SKM-1 treated with dmso at 0.1 percent for 144 hours (cell line): ENCODE measurements at regions not wholly inside any gene's neighbourhood (a gene's known extent, or its start where the extent isn't known, plus 50 kb on each side); places are given as distances from the start of the nearest gene placed in this dataset.

Source experiments
- DNase-seq: peaks from one replicate; lab custom pipeline; 2025; ENCODE audit not compliant: unreplicated experiment; lab: John Stamatoyannopoulos, UW

DNA sequence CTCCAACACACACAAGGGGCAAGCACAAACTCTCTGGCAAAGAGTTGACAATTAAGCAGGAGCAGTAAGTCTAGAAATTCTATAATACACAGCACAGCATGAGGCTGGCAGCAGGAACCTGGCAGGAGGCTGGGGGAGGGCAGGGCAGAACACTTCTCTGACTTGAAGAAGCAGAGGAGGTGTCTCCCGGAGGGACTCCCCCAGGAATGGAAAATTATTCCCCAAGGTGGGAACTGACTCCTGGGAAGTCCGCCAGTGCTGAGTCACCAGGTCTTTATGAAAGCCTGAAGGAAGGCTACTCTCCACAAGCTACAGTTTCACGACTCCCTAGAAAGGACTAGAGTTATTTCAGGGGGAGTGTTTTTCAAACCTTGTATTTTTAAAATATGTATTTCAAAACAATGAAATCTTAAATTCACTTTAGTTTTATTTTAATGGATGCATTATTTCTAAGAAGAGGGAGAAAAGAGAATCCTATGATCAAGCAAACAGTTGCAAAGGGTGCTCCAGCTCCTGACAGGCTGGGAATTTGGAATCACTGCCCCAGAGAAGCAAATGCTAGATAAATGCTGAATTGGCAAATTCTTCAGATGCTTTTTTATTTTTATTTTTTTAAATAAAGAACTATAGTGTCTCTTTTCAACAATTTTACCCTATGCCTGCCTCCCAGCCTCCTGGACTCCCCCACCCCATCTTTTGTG, 192.8 kb downstream of the LY86 start:
- DNase-seq: no peak

DNA sequence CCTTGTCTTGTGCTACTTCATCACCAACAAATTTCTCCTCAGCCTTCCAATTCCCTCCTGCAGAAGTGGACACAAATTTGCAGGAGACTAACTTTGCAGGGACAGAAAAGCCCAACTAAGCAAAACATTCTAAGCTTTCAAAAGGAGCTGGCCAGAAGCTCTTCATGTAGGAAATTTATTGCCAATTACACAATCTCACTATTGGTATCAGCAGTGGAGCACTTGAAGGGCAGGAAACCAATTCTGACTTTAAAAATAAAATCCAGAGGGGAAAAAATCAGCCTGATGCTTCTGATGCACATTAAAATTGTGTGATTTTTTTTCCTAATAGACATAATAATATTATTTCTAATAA, 193.3 kb downstream of the LY86 start:
- DNase-seq: no peak

DNA sequence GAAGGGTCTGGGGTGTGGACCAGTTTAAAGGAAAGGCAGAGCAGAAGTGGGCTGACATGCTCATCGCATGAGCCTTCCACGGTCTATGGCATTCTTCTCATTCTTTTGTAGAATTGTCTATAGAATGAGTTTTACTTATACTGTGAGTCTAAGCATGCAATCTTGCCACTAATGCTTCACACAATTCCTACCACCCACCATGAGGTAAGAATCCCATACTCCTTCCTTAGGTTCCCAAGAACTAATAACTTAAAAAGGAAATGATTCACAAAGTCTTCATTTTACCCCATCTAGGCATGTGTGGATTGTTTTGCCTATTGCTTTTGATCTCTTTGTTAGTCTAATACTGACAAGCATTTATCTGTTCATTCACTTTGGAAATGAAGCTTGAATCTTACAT, 195.2 kb downstream of the LY86 start:
- no peak for DNase-seq

DNA sequence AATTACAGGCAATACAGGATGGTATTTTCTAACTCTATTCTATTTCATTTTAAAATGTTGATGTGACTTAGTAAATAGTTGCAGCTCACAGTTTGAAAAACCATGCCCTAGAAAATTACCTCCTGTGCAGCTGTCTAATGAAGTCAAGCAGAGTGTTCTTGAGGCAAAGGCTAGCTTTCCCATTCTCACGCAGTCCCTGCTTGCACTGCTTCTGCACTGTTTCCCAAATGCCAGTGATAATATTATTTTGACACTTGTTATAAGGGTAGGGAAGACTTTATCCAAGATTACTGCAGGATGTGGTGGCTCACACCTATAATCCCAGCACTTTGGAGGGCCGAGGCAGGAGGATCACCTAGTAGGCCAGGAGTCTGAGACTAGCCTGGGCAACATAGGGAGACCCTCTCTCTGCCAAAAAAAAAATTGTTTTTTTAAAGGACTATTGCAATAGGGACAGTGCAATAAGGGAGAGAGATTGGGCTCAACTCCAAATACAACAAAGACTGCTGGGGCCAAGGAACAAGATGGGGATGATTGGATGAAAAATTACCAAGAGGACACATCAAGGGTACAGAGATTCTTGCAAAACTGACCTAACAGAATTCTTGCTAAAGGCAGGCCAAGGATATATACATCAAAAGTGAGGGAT, 196.1 kb downstream of the LY86 start:
- DNase-seq: no peak

DNA sequence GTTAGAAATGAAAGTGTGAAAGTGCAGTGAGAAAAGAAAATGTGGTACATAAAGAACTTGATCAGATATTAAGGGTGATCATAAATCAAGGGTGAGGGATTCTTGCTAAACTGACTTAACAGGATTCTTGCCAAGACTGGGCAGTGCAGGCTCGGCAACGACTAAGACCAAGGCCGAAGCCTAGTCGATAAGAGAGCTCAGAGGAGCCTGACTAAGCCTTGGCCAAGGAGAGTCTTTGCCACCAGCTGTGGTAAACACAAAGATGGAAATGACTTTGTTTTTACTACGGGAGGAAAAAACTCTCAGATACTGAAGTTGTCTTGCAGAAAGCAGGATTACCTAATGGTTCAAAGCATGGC, 196.6 kb downstream of the LY86 start:
- no peak for DNase-seq

DNA sequence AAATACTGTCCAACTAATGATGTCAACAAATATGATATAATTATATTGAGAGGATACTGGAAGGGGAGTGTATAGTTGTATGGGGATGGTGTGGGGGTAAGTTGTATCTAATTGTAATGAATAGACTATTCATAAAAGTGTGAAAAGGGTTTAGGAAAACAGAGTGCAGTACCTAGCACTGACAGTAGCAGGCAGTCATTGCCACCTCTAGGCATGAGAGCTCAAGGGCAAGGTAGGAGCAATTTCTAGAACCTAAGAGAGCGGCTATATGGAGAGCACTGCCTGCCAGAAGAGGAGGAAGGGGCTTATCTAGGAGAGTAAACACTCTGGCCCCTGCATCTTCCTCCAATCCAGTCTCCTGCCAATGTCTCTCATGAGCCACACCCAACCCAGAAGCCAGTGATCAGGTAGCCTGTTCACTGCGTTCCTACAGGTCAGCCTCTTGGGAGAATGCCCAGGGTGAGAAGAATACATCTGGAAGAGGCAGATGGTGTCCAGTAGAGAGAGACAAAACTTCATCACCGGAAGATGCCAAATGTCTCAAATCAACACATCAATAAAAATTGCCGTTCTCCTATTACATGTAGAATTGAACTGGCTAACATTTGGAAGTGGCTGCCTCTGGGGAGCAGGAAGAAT, 200.0 kb downstream of the LY86 start:
- DNase-seq: peak; percentile 49

DNA sequence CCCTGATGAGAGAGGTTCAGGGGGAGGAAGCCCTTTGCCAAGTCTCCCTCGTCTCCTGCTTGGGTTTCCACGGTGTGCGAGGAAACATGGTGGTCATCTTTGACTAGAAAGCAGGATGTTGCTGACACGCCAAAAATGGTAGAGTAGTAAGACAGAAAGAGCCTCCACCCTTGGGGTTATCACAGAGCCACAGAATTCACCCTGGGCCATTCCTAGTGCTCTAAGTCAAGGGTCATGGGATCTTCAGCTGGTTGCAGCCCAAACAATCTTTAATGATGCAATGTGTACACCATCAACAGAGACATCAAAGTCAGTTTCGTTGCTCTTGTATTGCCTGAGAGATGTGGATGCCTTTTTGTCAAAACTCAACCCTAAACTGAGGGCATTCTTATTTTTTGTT, 201.9 kb downstream of the LY86 start:
- DNase-seq: no peak

DNA sequence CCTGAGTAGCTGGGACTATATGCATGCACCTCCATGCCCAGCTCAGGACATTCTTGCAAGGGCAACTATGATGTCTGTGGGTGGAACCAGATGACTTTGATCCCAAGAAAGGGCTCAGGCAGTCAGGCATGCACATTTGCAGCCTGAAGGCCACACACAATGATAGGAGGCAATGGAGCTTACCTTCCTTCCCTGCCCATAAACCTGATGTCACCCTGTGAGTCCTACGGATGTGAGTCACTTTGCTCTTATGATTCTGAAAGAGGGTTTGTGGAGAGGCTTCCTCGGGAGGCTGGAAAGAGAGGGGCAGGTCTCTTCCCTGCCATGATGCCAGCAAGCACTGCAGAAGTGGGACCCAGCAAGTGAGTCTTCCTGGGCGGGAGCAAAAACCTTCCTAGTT, 202.4 kb downstream of the LY86 start:
- no peak for DNase-seq

DNA sequence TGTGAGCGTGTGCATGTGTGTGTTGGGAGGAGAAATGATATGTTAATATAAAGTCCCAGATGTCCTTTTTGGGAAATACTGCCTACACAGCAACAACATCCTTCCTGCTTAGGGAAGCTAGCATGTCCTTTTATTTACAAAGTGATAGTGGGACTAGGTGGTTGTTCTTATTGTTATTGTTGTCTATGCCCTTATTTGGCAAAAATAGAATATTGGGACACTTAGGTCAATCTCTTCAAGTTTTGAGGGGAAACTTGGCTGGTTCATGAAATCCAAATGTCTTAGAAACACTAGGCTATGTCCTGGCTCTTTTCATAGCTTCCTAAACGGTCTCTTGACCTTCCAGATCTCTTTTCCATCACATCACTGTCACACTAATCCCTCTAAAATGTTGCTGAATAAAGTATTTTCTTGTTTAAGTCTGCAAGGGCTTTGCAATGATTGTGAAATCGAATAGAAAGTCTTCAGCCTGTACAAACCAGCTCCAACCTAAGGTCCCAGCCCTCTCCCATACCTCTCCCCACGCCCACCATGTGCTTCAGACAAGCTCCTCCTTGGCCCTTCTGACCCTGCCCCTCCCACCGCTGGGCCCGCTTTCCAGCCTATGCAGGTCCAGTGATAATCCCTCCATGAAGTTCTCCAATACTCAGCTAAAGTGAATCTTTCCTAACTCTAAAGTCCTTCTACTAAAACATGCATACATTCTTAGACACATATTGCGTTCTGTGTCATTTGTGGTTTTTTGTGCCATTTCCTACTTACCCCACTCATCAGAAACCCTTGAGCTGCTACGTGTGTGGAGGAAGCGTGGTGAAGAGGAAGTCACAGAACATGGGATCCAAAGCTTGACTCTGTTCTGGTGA, 205.1 kb downstream of the LY86 start:
- peak; percentile 95 for DNase-seq

DNA sequence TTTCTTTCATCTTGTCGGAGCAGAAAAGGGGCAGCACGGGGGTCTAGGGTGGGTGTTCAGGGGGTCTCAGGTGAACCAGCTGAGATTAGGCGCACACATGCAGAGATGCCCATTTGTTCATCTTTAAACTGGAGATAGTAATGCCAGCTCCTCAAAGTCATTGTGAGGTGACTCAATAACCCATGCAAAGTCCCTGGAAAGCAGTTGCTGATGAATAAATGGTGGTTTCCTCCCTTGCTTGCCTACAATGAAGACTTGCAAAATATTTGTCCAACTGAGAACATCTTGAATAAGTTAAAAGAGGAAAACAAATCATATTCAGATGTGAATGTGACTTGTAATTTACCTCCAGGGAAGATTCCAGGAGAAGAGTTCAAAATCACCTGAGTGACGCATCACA, 206.9 kb downstream of the LY86 start:
- peak; percentile 14 for DNase-seq

DNA sequence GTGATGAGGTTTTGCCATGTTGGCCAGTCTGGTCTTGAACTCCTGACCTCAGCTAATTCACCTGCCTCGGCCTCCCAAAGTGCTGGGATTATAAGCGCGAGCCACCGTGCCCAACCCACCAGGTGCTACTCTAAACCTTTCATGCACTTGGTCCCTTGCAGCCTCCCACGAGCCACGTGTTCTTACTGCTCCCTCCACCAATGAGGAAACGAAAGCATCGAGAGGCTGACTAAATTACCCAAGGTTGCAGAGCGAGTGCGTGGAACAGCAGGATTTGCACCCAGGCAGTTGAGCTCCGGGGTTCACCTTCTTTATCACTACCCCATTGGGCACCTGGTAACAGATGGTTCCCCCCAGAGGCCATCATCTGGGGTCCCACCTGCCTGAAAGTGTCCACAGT, 208.3 kb downstream of the LY86 start:
- no peak for DNase-seq

DNA sequence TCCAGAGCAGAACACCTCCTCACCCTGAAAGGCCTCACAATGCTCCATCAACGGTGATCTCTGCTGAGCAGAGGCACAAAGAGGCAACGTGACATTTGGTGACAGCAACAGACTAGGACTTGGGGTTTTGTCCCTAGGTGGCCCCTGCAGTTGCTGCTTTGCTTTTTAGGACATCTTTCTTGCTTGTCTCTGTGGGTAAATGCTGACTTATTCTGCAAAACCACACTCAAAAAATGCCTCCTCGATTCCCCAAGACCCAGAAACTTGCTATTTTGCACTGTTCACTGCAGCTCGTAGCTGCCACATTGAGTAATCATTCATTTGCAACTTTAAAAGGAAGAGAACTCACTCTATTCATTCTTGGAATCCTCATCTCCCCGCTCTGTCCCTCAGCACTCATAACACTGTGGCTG, 209.9 kb downstream of the LY86 start:
- no peak for DNase-seq

DNA sequence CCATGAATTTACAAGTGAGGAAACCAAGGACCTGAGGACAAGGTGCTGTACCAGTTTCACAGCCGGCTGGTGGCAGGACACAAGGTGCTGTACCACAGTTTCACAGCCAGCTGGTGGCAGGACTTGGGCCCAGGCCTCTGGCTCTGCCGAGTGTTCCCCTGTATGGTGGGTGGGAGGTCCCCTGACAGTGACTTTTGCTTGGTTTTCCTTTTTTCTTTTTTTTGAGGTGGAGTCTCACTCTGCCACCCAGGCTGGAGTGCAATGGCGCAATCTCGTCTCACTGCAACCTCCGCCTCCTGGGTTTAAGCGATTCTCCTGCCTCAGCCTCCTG, 212.4 kb downstream of the LY86 start:
- no peak for DNase-seq

DNA sequence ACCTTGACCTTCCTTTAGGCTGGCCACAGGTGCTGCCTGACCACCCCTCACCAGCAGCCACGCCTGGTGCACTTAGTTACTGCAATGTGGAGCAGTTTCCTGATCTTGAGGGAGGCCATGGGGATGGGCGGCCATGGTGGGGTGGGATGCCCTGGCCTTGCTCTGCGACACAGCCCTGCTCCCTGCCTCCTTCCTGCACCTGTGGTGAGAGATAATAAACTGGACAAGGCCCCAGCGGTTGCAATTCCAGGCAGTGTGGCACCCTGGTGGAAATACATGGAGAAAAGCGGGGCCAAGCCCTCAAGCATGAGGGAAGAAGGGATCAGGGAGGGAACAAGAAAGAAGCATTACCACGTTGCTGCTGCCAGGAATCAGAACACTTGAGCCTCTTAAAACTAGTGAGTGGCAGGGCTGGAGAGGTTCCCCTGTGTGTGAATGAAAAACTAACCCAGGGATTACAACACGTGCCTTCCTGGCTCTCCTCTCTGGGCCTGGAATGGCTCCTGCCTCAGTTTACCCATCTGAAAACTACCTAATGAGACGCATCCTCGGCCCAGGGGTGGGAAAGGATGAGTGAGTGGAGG, 213.2 kb downstream of the LY86 start:
- no peak for DNase-seq

DNA sequence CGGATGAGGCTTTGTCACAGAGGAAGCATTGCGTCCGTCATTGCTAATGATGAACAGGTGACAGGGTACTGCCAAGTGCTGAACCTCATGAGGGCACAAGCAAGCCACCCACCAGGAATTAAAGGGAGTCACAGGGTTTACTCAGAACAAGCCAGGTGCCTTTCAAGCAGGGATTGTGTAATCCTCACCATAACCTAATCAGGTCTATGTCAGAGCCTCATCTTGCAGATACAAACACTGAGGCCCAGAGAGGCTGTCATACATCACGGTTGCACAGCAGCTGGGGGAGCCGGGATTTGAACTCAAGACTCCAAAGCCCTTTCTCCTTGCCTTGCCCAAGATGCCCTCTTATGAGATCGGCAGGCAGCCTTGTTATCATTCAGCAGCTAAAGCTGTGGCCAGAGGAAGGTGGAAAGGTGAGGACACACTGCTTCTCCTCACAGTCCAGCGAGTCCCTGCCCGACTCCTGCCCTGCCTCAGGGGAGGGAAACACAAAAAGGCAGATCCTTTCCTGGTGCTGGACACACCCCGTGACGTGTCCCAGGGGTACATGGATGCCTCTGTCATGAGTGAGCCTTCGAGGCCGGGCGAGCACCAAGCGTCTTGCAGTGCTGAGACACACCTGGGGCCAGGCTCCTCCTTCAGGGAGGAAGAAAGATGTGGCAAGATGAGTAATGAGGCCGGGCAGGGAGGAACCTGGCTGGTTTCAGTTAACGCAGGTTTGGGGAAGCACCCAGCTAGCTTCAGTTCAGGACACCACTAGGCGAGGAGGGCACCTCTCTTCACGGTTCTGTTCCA, 214.9 kb downstream of the LY86 start:
- peak; percentile 28 for DNase-seq

DNA sequence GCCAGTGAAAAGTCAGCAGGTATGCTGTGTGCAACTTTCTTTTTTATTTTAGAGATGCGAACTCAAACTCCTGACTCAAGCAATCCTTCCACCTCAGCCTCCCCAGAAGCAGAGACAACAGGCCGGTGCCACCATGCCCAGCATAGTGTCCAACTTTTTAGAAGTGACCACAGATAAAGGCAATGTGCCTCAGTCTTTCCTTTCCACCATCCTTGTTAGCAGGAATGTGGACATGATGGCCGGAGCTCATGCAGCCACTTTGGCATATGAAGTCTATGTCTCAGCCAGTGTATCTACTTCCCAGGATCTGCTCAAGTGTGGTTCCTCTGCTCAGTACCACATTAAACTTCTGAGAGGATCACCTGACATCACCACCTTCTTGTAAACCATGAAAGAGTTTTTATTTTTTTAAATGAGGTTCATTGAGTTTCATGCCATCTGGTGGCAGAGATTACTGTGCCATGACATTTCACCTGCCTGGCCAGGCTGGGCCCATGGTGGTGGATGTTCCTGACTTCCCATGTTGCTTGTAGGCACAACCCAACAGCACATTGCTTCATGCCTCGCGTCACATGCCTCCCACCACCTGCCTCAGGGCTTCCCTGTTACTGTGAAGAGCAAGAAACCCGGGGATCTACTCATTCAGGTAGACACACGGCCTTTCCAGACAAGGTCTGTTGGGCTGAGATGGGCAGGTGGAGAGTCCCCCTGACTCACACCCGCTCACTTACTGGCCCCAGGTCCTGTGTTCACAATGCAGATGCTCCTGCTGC, 216.5 kb downstream of the LY86 start:
- no peak for DNase-seq

DNA sequence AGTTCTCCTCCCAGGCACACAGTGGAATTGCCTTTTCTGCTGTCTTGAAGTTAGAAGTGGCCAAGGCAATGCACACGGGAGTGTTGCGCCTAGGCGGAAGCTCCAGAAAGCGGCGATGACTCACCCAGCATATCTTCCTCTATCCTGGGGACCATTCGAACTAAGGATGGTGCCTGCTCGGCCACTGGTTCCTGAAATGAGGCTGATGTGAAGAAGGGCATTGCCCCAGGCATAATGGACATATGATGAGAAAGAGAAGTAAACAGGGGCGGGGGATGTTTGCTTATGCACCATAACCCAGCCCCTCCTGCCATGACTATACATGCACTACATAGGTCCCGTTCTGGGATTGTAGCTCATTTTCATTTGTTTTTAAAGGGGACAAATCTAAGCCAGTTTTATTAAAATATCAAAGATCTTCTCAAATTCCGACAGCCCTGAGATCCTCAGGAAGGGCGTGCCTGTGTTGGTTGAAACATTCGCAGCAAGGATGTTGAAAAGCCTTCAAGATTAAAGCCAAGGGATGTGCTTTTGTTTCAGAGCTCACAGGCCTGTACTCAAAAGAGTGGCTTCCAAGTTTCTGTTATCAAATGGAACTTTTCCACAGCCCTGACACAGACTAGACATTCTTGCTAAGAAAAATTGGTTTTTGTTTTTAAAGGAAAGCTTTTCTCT, 218.5 kb downstream of the LY86 start:
- peak; percentile 94 for DNase-seq

DNA sequence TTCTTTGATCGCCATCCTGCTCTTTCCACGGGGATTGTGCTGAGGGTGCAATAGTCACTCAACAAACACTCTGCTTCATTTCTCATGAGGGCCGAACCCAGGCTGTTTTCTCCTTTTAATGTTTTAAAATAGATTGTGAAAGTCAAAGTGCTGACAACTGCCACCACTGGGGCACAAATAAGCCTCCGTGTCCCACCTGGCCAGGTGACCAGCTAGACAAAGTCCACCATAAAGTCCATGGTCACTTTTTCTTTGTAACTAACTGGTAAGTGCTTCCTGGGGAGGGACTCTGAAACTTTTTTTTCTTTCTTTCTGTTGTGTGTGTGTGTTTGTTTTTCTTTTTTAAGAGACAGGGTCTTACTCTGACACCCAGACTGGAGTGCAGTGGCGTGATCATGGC, 219.8 kb downstream of the LY86 start:
- DNase-seq: no peak

DNA sequence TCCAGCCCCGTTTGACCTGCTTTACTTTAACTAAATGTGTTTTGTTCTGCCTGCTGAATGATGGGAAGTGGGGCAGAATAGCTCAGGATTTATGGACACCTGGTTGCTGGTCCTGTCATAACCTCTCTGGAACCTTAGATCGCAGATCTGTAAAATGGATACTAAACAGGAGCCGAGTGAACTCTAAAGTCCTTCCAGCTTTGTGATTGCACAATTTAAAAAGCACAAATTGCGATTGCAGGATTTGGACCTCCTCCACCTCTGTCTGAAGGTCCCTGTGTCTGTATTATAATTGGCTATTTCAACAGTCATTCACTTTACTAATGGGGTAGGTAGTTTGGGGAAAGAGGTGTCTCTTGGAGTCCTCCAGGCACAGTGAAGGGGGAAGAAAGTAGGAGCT, 220.4 kb downstream of the LY86 start:
- no peak for DNase-seq
